K562 (cell line): ENCODE measurements at regions not wholly inside any gene's neighbourhood (a gene's known extent, or its start where the extent isn't known, plus 50 kb on each side); places are given as distances from the start of the nearest gene placed in this dataset.
A peak's percentile ranks its signal among the peaks of the same experiment; 100 is the strongest.

Experiments used
- ATAC-seq: fragments of 200-7000 bp; cut with Tn5 transposase; 3 replicates; pipeline ENCODE4 v1.9.1; 2020; ENCODE audit warnings: moderate library complexity
- BruUV-seq: library from RNA; stranded (reverse); fragments of 400-500 nt; replicated peaks from 2 replicates; lab custom pipeline; 2021; lab: Mats Ljungman, UMichigan
- CTCF ChIA-PET: fragments of 300-600 bp; formaldehyde crosslinking; extraction: SDS; loops from one replicate; lab custom pipeline; 2021; ENCODE audit warnings: low intra/inter-chr PET ratio; lab: Yijun Ruan, JAX
- POLR2A ChIA-PET: fragments of 300-600, 350-650 bp; sonication (Branson Sonifier 250); formaldehyde crosslinking; extraction: SDS; loops from one replicate; lab custom pipeline; 2021; ENCODE audit warnings: antibody characterized with exemption, inconsistent platforms; lab: Yijun Ruan, JAX
- DNase-seq, 4 experiments: peaks; one replicate each; pipeline versions ENCODE4 v3.0.0 to v3.0.0-alpha.2; 2011 to 2018; ENCODE audit warnings: low spot score in 3 of 4, mixed read lengths in 3 of 4; ENCODE audit errors: extremely low read depth in 1 of 4
- FAIRE-seq: peaks from 2 replicates; lab custom pipeline; 2011; peaks lifted over from hg19 to GRCh38; lab: Jason Lieb, UNC
- H2AFZ ChIP-seq: 2 replicates; pipeline ENCODE4 v1.6.0; 2011; ENCODE audit warnings: low read depth, low read length, control low read depth, inconsistent platforms
- H3K27ac ChIP-seq: fragments of 200-600 bp; 3 replicates; pipeline ENCODE4 v1.8.0; 2011; ENCODE audit warnings: low read depth, mild to moderate bottlenecking, control low read depth, inconsistent platforms, low read length, moderate library complexity, mixed read lengths; ENCODE audit errors: extremely low read depth
- H3K27me3 ChIP-seq, 2 experiments: fragments of 300-600 bp in 1 of 2; 2 replicates in 1 of 2; 3 replicates in 1 of 2; pipeline versions ENCODE4 v1.6.0 to v1.8.0; 2011; ENCODE audit warnings: inconsistent platforms in 2 of 2, low read length in 2 of 2, mild to moderate bottlenecking in 1 of 2, mixed read lengths in 1 of 2, moderate library complexity in 1 of 2; ENCODE audit not compliant: control insufficient read depth in 2 of 2, insufficient read depth in 2 of 2
- H3K36me3 ChIP-seq: fragments of 300-600 bp; 3 replicates; pipeline ENCODE4 v1.8.0; 2011; ENCODE audit warnings: mild to moderate bottlenecking, low read length, inconsistent platforms; ENCODE audit not compliant: control insufficient read depth, insufficient read depth
- H3K4me1 ChIP-seq, 2 experiments: fragments of 200-600 bp in 1 of 2; replicated peaks in 1 of 2; 2 replicates in 1 of 2; 3 replicates in 1 of 2; pipeline versions ENCODE4 v1.5.1 to v1.8.0; 2011; ENCODE audit warnings: inconsistent platforms in 2 of 2, low read length in 2 of 2, mild to moderate bottlenecking in 1 of 2, mixed read lengths in 1 of 2, moderate library complexity in 1 of 2; ENCODE audit not compliant: control insufficient read depth in 2 of 2, insufficient read depth in 2 of 2
- H3K4me2 ChIP-seq: 2 replicates; pipeline ENCODE4 v1.6.1; 2011; ENCODE audit warnings: low read length, control low read depth, inconsistent platforms, mixed read lengths; ENCODE audit not compliant: insufficient read depth
- H3K4me3 ChIP-seq: fragments of 200-600 bp; sonication (generic), shearing (Covaris generic); 2 replicates; pipeline ENCODE4 v1.5.1; 2016; ENCODE audit warnings: control low read depth, inconsistent platforms
- H3K79me2 ChIP-seq: fragments of 200-600 bp; 3 replicates; pipeline ENCODE4 v1.8.0; 2011; ENCODE audit warnings: low read length, inconsistent platforms; ENCODE audit not compliant: control insufficient read depth, insufficient read depth
- H3K9ac ChIP-seq, 2 experiments: 2 replicates each; pipeline versions ENCODE4 v1.6.0 to v1.6.1; 2011; ENCODE audit warnings: low read depth in 2 of 2, low read length in 2 of 2, control low read depth in 1 of 2, inconsistent platforms in 1 of 2, mild to moderate bottlenecking in 1 of 2, mixed read lengths in 1 of 2; ENCODE audit not compliant: insufficient read depth in 1 of 2
- H3K9me1 ChIP-seq: one replicate; pipeline ENCODE4 v1.6.0; 2011; ENCODE audit warnings: inconsistent platforms, mild to moderate bottlenecking, low read length, moderate library complexity; ENCODE audit not compliant: control insufficient read depth, insufficient read depth
- H3K9me3 ChIP-seq: replicated peaks from 2 replicates; pipeline ENCODE4 v1.5.1; 2011; ENCODE audit warnings: low read depth, low read length, inconsistent platforms; ENCODE audit not compliant: control insufficient read depth, insufficient read depth
- H4K20me1 ChIP-seq: replicated peaks from 2 replicates; pipeline ENCODE4 v1.6.1; 2011; ENCODE audit warnings: low read length, inconsistent platforms, mixed read lengths; ENCODE audit not compliant: control insufficient read depth, insufficient read depth
- CEBPG ChIP-seq, 3 experiments: fragments of 200-800 bp in 1 of 3; sonication (Bioruptor generic) in 1 of 3; sonication (generic) in 1 of 3; formaldehyde crosslinking in 1 of 3; IDR thresholded peaks in 2 of 3; conservative IDR thresholded peaks in 1 of 3; 2 replicates each; pipeline versions ENCODE4 v1.6.1 to v1.8.0; 2016 to 2022; ENCODE audit warnings: missing compliant biosample characterization in 2 of 3, missing genetic modification characterization in 2 of 3, mild to moderate bottlenecking in 1 of 3, missing genetic modification reagents in 1 of 3
- DNMT1 ChIP-seq: fragments of 450-650 bp; IDR thresholded peaks from 2 replicates; pipeline ENCODE4 v1.6.1; 2016; ENCODE audit warnings: antibody characterized with exemption, mild to moderate bottlenecking
- ILK ChIP-seq: fragments of 450-650 bp; IDR thresholded peaks from 2 replicates; pipeline ENCODE4 v1.6.1; 2016; ENCODE audit warnings: missing genetic modification characterization, low read depth, mild to moderate bottlenecking, missing compliant biosample characterization, moderate library complexity, borderline replicate concordance
- L3MBTL2 ChIP-seq: fragments of 450-650 bp; IDR thresholded peaks from 2 replicates; pipeline ENCODE4 v1.6.1; 2016; ENCODE audit warnings: mild to moderate bottlenecking, moderate library complexity
- NCOA4 ChIP-seq: fragments of 450-650 bp; IDR thresholded peaks from 2 replicates; pipeline ENCODE4 v1.6.1; 2018; ENCODE audit warnings: mild to moderate bottlenecking; ENCODE audit not compliant: partially characterized antibody
- RAD21 ChIP-seq, 2 experiments: fragments of 250-450 bp in 1 of 2; fragments of 450-650 bp in 1 of 2; sonication (Bioruptor Pico) in 1 of 2; formaldehyde crosslinking in 1 of 2; IDR thresholded peaks in 1 of 2; conservative IDR thresholded peaks in 1 of 2; 2 replicates each; pipeline versions ENCODE4 v1.4.0 to v1.8.0; 2020 to 2022; ENCODE audit warnings: mild to moderate bottlenecking in 2 of 2, moderate library complexity in 1 of 2
- ZNF3 ChIP-seq: fragments of 250-450 bp; sonication (Bioruptor Pico); IDR thresholded peaks from 2 replicates; pipeline ENCODE4 v1.5.0; 2021; ENCODE audit warnings: mild to moderate bottlenecking, moderate library complexity
- ZNF384 ChIP-seq: IDR thresholded peaks from 2 replicates; pipeline ENCODE4 v1.6.1; 2012; ENCODE audit warnings: low read depth, low read length, improper control_type of control experiment
- WGBS: fragments of 100-300 bp; shearing (Covaris generic); methylation state at CpG from one replicate; pipeline ENCODE4 v1.1.6; 2016; ENCODE audit warnings: low coverage, mixed read lengths; ENCODE audit not compliant: insufficient coverage; ENCODE audit errors: missing lambda C conversion rate; 5-methylcytosine and 5-hydroxymethylcytosine counted together
- in situ Hi-C: fragments of 300-500 bp; cut with MboI; formaldehyde crosslinking; loops from 4 replicates; pipeline ENCODE4 v1.15.0; 2018; ENCODE audit warnings: inconsistent platforms, mixed read lengths
- intact Hi-C: fragments of 100-400 bp; cut with micrococcal nuclease; formaldehyde crosslinking; loops from 2 replicates; pipeline ENCODE4 v1.14.2; 2022

DNA sequence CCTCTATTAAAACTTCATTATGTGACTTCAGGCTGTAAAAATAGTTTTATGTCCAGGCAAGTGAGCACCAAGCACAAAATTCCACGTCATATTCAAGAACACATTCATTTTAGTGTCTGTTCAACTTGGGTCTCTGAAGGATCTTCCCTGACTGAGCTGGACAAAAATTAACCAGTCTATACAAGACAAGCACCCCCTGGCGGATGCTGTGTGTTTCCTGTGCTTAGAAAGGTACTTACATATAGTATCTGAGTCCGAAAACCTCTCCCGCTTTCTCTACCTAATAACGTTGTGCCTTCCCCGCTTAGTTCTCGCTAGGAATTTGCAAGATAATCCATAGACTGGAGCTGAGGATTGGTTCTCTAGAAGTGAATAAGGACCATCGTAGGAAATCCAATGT lies 2214.5 kb upstream of the TENM3 start:
- ChIA-PET CTCF (no interaction called here), POLR2A (no interaction called here)
- H4K20me1 ChIP-seq: no peaks in the 10 kb centered on the region
- whole genome bisulfite sequencing: 0% methylated on average over 8 of the region's 8 CpGs
- H3K9me3 ChIP-seq: no peaks in the 10 kb centered on the region
- H3K27me3 ChIP-seq: no peaks in the 10 kb centered on the region
- in situ Hi-C loops (no loop called here), intact Hi-C loops (no loop called here)
- BruUV-seq: no TSS peak
- H3K9me1 ChIP-seq: no peaks in the 10 kb centered on the region
- no peaks in the 10 kb centered on the region for H3K36me3 ChIP-seq
- no peaks in the 10 kb centered on the region for H3K4me1 ChIP-seq
- no peaks in the 10 kb centered on the region for H3K79me2 ChIP-seq
- no peak for ATAC-seq
- H3K4me3 ChIP-seq: no peak overlapping the region
- FAIRE-seq: no peak
- no peak overlapping the region for H3K4me2 ChIP-seq
- TF ChIP-seq RAD21 (CRISPR knock-in tag; conservative IDR thresholded peaks at IDR 0.05 in 1 of 2, IDR thresholded peaks at IDR 0.05 in 1 of 2): peak in 1 of 2 experiments; percentile 40; a peak in 1 of 4 replicates
- no peak for TF ChIP-seq ZNF384
- TF ChIP-seq DNMT1: no peak
- peak in 1 of 4 experiments; percentile 33 for DNase-seq
- no peak overlapping the region for H3K9ac ChIP-seq
- H3K27ac ChIP-seq: no peak overlapping the region
- no peak overlapping the region for H2AFZ ChIP-seq

DNA sequence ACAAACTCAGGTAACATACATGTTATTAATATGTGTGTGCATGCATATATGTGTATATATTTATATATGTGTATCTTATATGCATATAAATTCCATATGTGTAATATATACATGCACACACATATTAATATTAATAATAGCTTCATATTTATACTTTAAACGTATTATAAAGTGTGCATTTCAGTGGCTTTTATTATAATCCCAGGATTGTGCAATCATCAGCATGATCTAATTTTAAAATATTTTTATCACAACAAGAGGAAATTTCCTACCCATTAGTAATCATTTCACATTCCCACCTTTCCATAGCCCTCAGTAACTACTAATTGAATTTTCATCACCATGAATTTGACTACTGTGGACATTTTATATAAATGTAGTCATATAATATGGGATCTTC lies 2211.9 kb upstream of the TENM3 start:
- CTCF ChIA-PET: no interaction called here

More for the DNA sequence above, 2211.9 kb upstream of the TENM3 start:
- 0% methylated on average over 1 of the region's 1 CpG for WGBS
- ATAC-seq (no peak), DNase-seq (no peak), FAIRE-seq (no peak)
- Histone ChIP-seq H3K9me3 (no peaks in the 10 kb centered on the region), H3K4me2 (no peak overlapping the region), H4K20me1 (no peaks in the 10 kb centered on the region), H3K27me3 (no peaks in the 10 kb centered on the region), H2AFZ (no peak overlapping the region), H3K79me2 (no peaks in the 10 kb centered on the region), H3K27ac (no peak overlapping the region), H3K9me1 (no peaks in the 10 kb centered on the region), H3K9ac (no peak overlapping the region), H3K4me3 (no peak overlapping the region), H3K36me3 (no peaks in the 10 kb centered on the region), H3K4me1 (no peaks in the 10 kb centered on the region)
- in situ Hi-C loops: no loop called here
- POLR2A ChIA-PET: no interaction called here
- intact Hi-C loops: no loop called here
- BruUV-seq: no TSS peak
- no peak for TF ChIP-seq ZNF3
- TF ChIP-seq NCOA4: no peak
- no peak for TF ChIP-seq CEBPG (CRISPR knock-in tag; IDR thresholded peaks at IDR 0.05)
- TF ChIP-seq CEBPG (tag; conservative IDR thresholded peaks at IDR 0.05 in 1 of 2, IDR thresholded peaks at IDR 0.05 in 1 of 2): peak in 1 of 2 experiments; percentile 56; a peak in 2 of 4 replicates
- no peak for TF ChIP-seq L3MBTL2
- TF ChIP-seq ILK (tag): no peak
